T-cell (primary cell): ENCODE measurements at regions not wholly inside any gene's neighbourhood (a gene's known extent, or its start where the extent isn't known, plus 50 kb on each side); places are given as distances from the start of the nearest gene placed in this dataset.

Experiments
- ATAC-seq, 4 experiments: fragments of 200-7000 bp in 3 of 4; fragments of 150-1000 bp in 1 of 4; cut with Tn5 transposase; replicated peaks in 1 of 4; 1 replicate in 3 of 4; 2 replicates in 1 of 4; pipeline ENCODE4 v1.10.0; 2021; ENCODE audit warnings: moderate library complexity in 3 of 4, mild to moderate bottlenecking in 2 of 4, moderate number of reproducible peaks in 1 of 4
- CTCF ChIA-PET, 2 donors: fragments of 300-600 bp; sonication (Branson Sonifier 250); formaldehyde crosslinking; loops; one replicate each; lab custom pipeline; 2022; ENCODE audit warnings: antibody characterized with exemption in 2 of 2; lab: Charles Lee
- POLR2A ChIA-PET, 2 donors: fragments of 300-600 bp; sonication (Branson Sonifier 250); formaldehyde crosslinking; loops; one replicate each; lab custom pipeline; 2022; ENCODE audit warnings: antibody characterized with exemption in 2 of 2; lab: Charles Lee
- DNase-seq, 35 experiments: peaks; one replicate each; pipeline versions ENCODE4 v3.0.0 to v3.0.0-alpha.2; 2013 to 2023
- H3K27ac ChIP-seq: one replicate; pipeline ENCODE4 v1.5.1; 2013; ENCODE audit warnings: low read length
- H3K27me3 ChIP-seq, 2 experiments: replicated peaks in 1 of 2; 1 replicate in 1 of 2; 2 replicates in 1 of 2; pipeline versions ENCODE4 v1.6.1 to v1.7.0; 2013; ENCODE audit warnings: low read length in 1 of 2, mixed read lengths in 1 of 2; ENCODE audit not compliant: control insufficient read depth in 2 of 2, insufficient read depth in 2 of 2; ENCODE audit errors: extremely low read depth in 1 of 2
- H3K36me3 ChIP-seq, 2 donors: 1 replicate in 1 of 2; 2 replicates in 1 of 2; pipeline versions ENCODE4 v1.6.1 to v1.7.0; 2013; ENCODE audit warnings: low read length in 1 of 2; ENCODE audit not compliant: control insufficient read depth in 2 of 2, insufficient read depth in 1 of 2; ENCODE audit errors: extremely low read depth in 1 of 2
- H3K4me1 ChIP-seq, 2 experiments: 1 replicate in 1 of 2; 2 replicates in 1 of 2; pipeline versions ENCODE4 v1.6.1 to v1.7.0; 2013; ENCODE audit warnings: low read length in 2 of 2, mixed read lengths in 1 of 2; ENCODE audit not compliant: insufficient read depth in 2 of 2, control insufficient read depth in 1 of 2; ENCODE audit errors: extremely low read depth in 1 of 2
- H3K4me3 ChIP-seq, 2 donors: 1 replicate in 1 of 2; 2 replicates in 1 of 2; pipeline versions ENCODE4 v1.5.1 to v1.7.0; 2013; ENCODE audit warnings: mild to moderate bottlenecking in 2 of 2, low read length in 1 of 2, moderate library complexity in 1 of 2; ENCODE audit not compliant: control insufficient read depth in 1 of 2; ENCODE audit errors: extremely low read depth in 1 of 2
- H3K9me3 ChIP-seq: 2 replicates; pipeline ENCODE4 v1.7.0; 2013
- H3K27ac Mint-ChIP-seq, 2 donors: one replicate each; pipeline ENCODE4 v1.8.0; 2020 to 2021; ENCODE audit warnings: mild to moderate bottlenecking in 2 of 2, mixed read lengths in 2 of 2
- H3K27me3 Mint-ChIP-seq, 2 donors: one replicate each; pipeline ENCODE4 v1.8.0; 2021 to 2022; ENCODE audit warnings: mixed read lengths in 2 of 2
- H3K36me3 Mint-ChIP-seq: one replicate; pipeline ENCODE4 v1.8.0; 2021; ENCODE audit warnings: mixed read lengths
- H3K4me1 Mint-ChIP-seq, 3 donors: one replicate each; pipeline ENCODE4 v1.8.0; 2020 to 2022; ENCODE audit warnings: mixed read lengths in 3 of 3, mild to moderate bottlenecking in 1 of 3
- H3K4me3 Mint-ChIP-seq, 3 donors: one replicate each; pipeline ENCODE4 v1.8.0; 2020 to 2022; ENCODE audit warnings: mild to moderate bottlenecking in 3 of 3, mixed read lengths in 3 of 3, moderate library complexity in 3 of 3
- H3K9me3 Mint-ChIP-seq, 3 donors: one replicate each; pipeline ENCODE4 v1.8.0; 2020 to 2022; ENCODE audit warnings: mixed read lengths in 3 of 3
- WGBS: methylation state at CpG from one replicate; pipeline ENCODE4 v1.1.5; 2013; ENCODE audit warnings: missing lambda C conversion rate; ENCODE audit not compliant: insufficient coverage; 5-methylcytosine and 5-hydroxymethylcytosine counted together

GRCh38 chr13:99027661-99028425 is 50.0 kb upstream of the DOCK9 start:
- H3K9me3 Mint-ChIP-seq: peaks cover 0 to 7% (median 0%) of the 10 kb centered on the region in 3 donors
- no peaks in the 10 kb centered on the region for H3K36me3 ChIP-seq

GRCh38 chr13:99028890-99029289 is 51.0 kb upstream of the DOCK9 start:
- Mint-ChIP-seq H3K4me1 (peaks cover 65 to 92% (median 86%) of the 10 kb centered on the region in 3 donors), H3K27ac (peak overlapping the region in 1 of 2 donors; percentile 49)
- peaks cover 0 to 9% of the 10 kb centered on the region in 2 experiments for H3K4me1 ChIP-seq

More at GRCh38 chr13:99027661-99028425, 50.0 kb upstream of the DOCK9 start:
- H3K9me3 ChIP-seq: no peaks in the 10 kb centered on the region
- no peak for ATAC-seq
- no peak overlapping the region for H3K4me3 Mint-ChIP-seq
- H3K27ac ChIP-seq: no peak overlapping the region
- POLR2A ChIA-PET: interaction anchor here in 1 of 2 donors (0.5 kb wide), 1 partner anchor 54 kb away, joined by 6 read pairs; no protein-coding TSS in a partner anchor
- DNase-seq: no peak
- peaks cover 0 to 9% of the 10 kb centered on the region in 2 experiments for H3K4me1 ChIP-seq
- CTCF ChIA-PET: interaction anchor here in 1 of 2 donors (1.8 to 1.9 kb wide), 2 partner anchors 15 to 238 kb away, joined by 10 to 13 read pairs; no protein-coding TSS in a partner anchor
- peaks cover 13% of the 10 kb centered on the region for H3K36me3 Mint-ChIP-seq
- no peak overlapping the region for H3K4me3 ChIP-seq
- peaks cover 67 to 93% (median 86%) of the 10 kb centered on the region in 3 donors for H3K4me1 Mint-ChIP-seq
- WGBS: no CpG with 5 or more reads among the region's 5 CpGs
- H3K27me3 ChIP-seq: no peaks in the 10 kb centered on the region
- H3K27ac Mint-ChIP-seq: peak overlapping the region; percentile 28 to 63
- no peaks in the 10 kb centered on the region for H3K27me3 Mint-ChIP-seq

GRCh38 chr13:99029576-99029975 is 51.7 kb upstream of the DOCK9 start:
- CTCF ChIA-PET: interaction anchor here (1.0 to 1.9 kb wide), 10 partner anchors 12 to 236 kb away, joined by 3 to 13 read pairs (median 6); no protein-coding TSS in a partner anchor
- no peak overlapping the region for H3K27ac ChIP-seq
- H3K36me3 ChIP-seq: no peaks in the 10 kb centered on the region
- H3K27me3 Mint-ChIP-seq: no peaks in the 10 kb centered on the region
- H3K36me3 Mint-ChIP-seq: peaks cover 11% of the 10 kb centered on the region
- no peaks in the 10 kb centered on the region for H3K27me3 ChIP-seq
- H3K4me3 Mint-ChIP-seq: no peak overlapping the region
- POLR2A ChIA-PET: no interaction called here
- peaks cover 64 to 88% (median 86%) of the 10 kb centered on the region in 3 donors for H3K4me1 Mint-ChIP-seq
- no peaks in the 10 kb centered on the region for H3K9me3 ChIP-seq
- ATAC-seq: no peak
- no peak for DNase-seq
- peaks cover 0 to 7% (median 0%) of the 10 kb centered on the region in 3 donors for H3K9me3 Mint-ChIP-seq
- no peak overlapping the region for H3K4me3 ChIP-seq
- H3K27ac Mint-ChIP-seq: peak overlapping the region in 1 of 2 donors; percentile 43
- H3K4me1 ChIP-seq: peaks cover 0 to 9% of the 10 kb centered on the region in 2 experiments

More at GRCh38 chr13:99028890-99029289, 51.0 kb upstream of the DOCK9 start:
- Histone ChIP-seq H3K9me3 (no peaks in the 10 kb centered on the region), H3K36me3 (no peaks in the 10 kb centered on the region), H3K27ac (peak overlapping the region; percentile 2), H3K27me3 (no peaks in the 10 kb centered on the region), H3K4me3 (no peak overlapping the region)
- Mint-ChIP-seq H3K4me3 (no peak overlapping the region), H3K9me3 (peaks cover 0 to 7% (median 0%) of the 10 kb centered on the region in 3 donors), H3K36me3 (peaks cover 9% of the 10 kb centered on the region), H3K27me3 (no peaks in the 10 kb centered on the region)
- ChIA-PET CTCF (interaction anchor here (0.6 to 1.9 kb wide), 23 partner anchors 12 to 237 kb away, joined by 3 to 13 read pairs (median 4); partner anchors contain the start of gene GPR18 (in 1 of the 2)), POLR2A (interaction anchor here in 1 of 2 donors (1.0 kb wide), 1 partner anchor 54 kb away, joined by 3 read pairs; no protein-coding TSS in a partner anchor)
- DNase-seq: peak in 33 of 35 experiments; percentile 12 to 73 (median 43)
- ATAC-seq: peak; percentile 30 to 75 (median 52)

GRCh38 chr13:99030326-99030725 is 52.5 kb upstream of the DOCK9 start:
- ATAC-seq (no peak), DNase-seq (no peak)
- Mint-ChIP-seq H3K4me1 (peaks cover 56 to 82% (median 79%) of the 10 kb centered on the region in 3 donors), H3K4me3 (no peak overlapping the region), H3K9me3 (peaks cover 0 to 10% (median 0%) of the 10 kb centered on the region in 3 donors), H3K27me3 (no peaks in the 10 kb centered on the region), H3K36me3 (peaks cover 18% of the 10 kb centered on the region), H3K27ac (peak overlapping the region in 1 of 2 donors; percentile 36)
- H3K4me1 ChIP-seq: peaks cover 0 to 9% of the 10 kb centered on the region in 2 experiments
- ChIA-PET CTCF (no interaction called here), POLR2A (no interaction called here)
- no peaks in the 10 kb centered on the region for H3K27me3 ChIP-seq
- H3K4me3 ChIP-seq: no peak overlapping the region
- H3K27ac ChIP-seq: no peak overlapping the region
- H3K9me3 ChIP-seq: no peaks in the 10 kb centered on the region
- H3K36me3 ChIP-seq: no peaks in the 10 kb centered on the region

GRCh38 chr13:99031832-99032231 is 54.0 kb upstream of the DOCK9 start:
- CTCF ChIA-PET: interaction anchor here in 1 of 2 donors (0.7 kb wide), 1 partner anchor 22 kb away, joined by 5 read pairs; no protein-coding TSS in a partner anchor
- H3K27ac Mint-ChIP-seq: no peak overlapping the region

DNA sequence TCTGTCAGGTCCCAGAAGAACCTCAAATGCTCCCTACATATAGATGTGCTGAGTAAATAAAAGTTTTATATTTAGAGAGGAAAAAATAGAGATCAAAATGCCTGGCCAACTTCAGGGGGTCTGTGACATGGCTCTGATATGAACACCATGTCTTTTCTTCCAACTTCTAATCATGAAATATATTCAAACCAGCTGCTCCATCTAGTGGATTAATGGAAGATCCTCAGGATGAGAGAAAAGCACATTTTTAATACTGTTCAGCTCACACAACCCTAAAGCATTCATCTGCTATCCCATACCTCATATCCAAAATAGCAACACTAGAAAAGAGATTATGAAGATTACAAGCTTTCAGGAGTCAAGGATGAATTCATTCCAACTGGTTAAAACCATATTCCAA is 56.0 kb upstream of the DOCK9 start:
- peak in 1 of 35 experiments; percentile 51 for DNase-seq
- peaks cover 40 to 60% (median 56%) of the 10 kb centered on the region in 3 donors for H3K4me1 Mint-ChIP-seq

More at GRCh38 chr13:99031832-99032231, 54.0 kb upstream of the DOCK9 start:
- Histone ChIP-seq H3K9me3 (no peaks in the 10 kb centered on the region), H3K4me1 (peaks cover 0 to 9% of the 10 kb centered on the region in 2 experiments), H3K27me3 (no peaks in the 10 kb centered on the region), H3K27ac (no peak overlapping the region), H3K4me3 (no peak overlapping the region), H3K36me3 (peaks cover 0 to 3% of the 10 kb centered on the region in 2 donors)
- POLR2A ChIA-PET: interaction anchor here (0.6 to 1.0 kb wide), 2 partner anchors 46 to 177 kb away, joined by 3 to 4 read pairs; no protein-coding TSS in a partner anchor
- H3K4me1 Mint-ChIP-seq: peaks cover 44 to 67% (median 64%) of the 10 kb centered on the region in 3 donors
- H3K36me3 Mint-ChIP-seq: peaks cover 27% of the 10 kb centered on the region
- peaks cover 0 to 17% (median 0%) of the 10 kb centered on the region in 3 donors for H3K9me3 Mint-ChIP-seq
- DNase-seq: no peak
- H3K27me3 Mint-ChIP-seq: no peaks in the 10 kb centered on the region
- ATAC-seq: no peak
- no peak overlapping the region for H3K4me3 Mint-ChIP-seq
- WGBS: 100% methylated on average over 2 of the region's 2 CpGs

More for the DNA sequence above, 56.0 kb upstream of the DOCK9 start:
- no peaks in the 10 kb centered on the region for H3K9me3 ChIP-seq
- peak; percentile 44 to 66 (median 54) for ATAC-seq
- peaks cover 0 to 3% of the 10 kb centered on the region in 2 experiments for H3K4me1 ChIP-seq
- H3K27me3 ChIP-seq: no peaks in the 10 kb centered on the region
- Mint-ChIP-seq H3K4me3 (no peak overlapping the region), H3K9me3 (peaks cover 0 to 13% (median 0%) of the 10 kb centered on the region in 3 donors), H3K36me3 (peaks cover 20% of the 10 kb centered on the region), H3K27ac (peak overlapping the region; percentile 23 to 51), H3K27me3 (no peaks in the 10 kb centered on the region)
- POLR2A ChIA-PET: no interaction called here
- CTCF ChIA-PET: interaction anchor here (0.6 to 1.5 kb wide), 6 partner anchors 12 to 194 kb away, joined by 3 to 4 read pairs (median 3); no protein-coding TSS in a partner anchor
- no peak overlapping the region for H3K4me3 ChIP-seq
- H3K27ac ChIP-seq: no peak overlapping the region
- peaks cover 0 to 3% of the 10 kb centered on the region in 2 donors for H3K36me3 ChIP-seq
